GM15510 (cell line): ENCODE measurements at regions not wholly inside any gene's neighbourhood (a gene's known extent, or its start where the extent isn't known, plus 50 kb on each side); places are given as distances from the start of the nearest gene placed in this dataset.

Source experiments
- POLR2A ChIP-seq: IDR thresholded peaks from 3 replicates; pipeline ENCODE4 v1.6.1; 2011; ENCODE audit warnings: borderline replicate concordance; ENCODE audit not compliant: insufficient read length; ENCODE audit errors: extremely low read depth

GRCh38 chr1:244970236-244970743 lies 105.9 kb upstream of the HNRNPU start:
- TF ChIP-seq POLR2A, result peak; percentile 51

DNA sequence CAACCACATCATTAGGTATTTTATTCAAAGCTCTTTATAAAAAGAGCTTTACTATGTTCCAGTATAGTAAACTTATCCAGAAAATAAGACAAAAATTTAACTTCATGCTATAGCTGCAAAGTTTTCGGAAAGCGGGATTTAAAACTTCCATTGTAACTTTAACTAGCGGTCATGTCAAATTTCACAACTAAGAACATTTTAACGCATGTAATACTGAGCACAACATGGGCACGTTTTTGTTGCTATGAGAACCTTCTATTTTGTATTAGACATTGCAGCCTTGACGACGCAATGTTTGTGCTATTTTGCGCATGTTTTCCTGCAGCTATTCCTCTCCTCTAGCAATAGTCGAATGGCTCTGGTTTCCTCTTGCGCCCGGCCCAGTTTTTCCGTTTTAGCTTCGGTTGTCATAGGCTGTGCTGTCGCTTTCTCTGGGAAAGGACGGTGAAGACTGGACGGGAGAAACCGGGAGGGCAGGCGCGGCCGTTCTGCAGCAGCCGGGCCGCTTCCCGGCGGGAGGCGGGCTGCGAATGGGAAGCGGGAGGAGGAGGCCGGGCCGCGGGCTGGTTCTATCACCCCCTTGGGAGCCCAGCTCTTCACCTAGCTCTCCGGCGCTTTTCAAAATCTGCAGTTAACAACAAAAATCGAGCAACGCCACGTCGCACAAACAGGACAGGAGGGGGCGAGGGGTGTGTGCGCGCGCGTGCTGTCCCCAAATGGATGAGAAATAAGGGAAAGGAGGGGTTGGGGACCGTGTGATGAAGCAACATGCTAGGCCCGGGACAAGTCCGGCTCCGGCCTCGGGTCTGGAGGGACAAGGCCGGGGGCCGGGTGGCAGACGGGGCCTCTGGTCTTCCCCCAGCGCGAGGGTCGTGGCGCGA lies 105.3 kb upstream of the HNRNPU start:
- TF ChIP-seq POLR2A, result no peak

GRCh38 chr1:244968881-244969280 lies 104.5 kb upstream of the HNRNPU start:
- TF ChIP-seq POLR2A, result no peak

DNA sequence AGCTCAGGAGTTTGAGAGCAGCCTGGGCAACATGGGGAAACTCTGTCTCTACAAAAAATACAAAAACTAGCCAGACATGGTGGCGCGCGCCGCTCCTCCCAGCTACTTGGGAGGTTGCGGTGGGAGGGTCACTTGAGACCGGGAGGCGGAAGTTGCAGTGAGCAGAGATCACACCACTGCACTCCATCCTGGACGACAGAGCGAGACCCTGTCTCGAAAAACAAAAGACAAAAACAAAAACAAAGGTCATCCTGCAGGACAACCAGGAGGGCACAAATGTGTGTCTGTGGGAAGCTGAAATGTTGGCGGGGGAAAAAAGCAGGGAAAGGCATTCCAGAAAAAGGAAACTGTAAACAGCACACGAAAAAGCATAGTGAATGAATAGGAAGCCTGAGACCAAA lies 104.1 kb upstream of the HNRNPU start:
- TF ChIP-seq POLR2A, result no peak

DNA sequence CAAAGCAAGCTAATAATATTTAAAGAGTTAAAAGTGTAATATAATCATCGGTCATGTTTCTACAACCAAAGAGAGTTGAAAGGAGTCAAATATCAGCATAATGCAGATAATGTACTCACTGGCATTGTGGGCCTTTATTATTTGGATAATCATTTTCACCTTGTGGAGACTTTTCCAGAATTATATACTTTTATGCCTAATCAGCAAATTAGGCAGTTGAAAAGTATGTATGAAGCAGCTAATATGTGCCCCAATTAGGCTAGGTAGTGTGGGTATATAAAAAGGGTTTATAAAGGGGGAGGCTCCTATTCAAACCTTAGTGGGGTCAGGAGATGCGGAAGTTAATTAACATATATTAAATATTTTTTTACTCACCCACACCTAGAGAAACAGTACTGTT lies 102.8 kb upstream of the HNRNPU start:
- no peak for TF ChIP-seq POLR2A

- no peak for TF ChIP-seq POLR2A
These were observed 101.1 kb upstream of the HNRNPU start for GRCh38 chr1:244965185-244966030.

DNA sequence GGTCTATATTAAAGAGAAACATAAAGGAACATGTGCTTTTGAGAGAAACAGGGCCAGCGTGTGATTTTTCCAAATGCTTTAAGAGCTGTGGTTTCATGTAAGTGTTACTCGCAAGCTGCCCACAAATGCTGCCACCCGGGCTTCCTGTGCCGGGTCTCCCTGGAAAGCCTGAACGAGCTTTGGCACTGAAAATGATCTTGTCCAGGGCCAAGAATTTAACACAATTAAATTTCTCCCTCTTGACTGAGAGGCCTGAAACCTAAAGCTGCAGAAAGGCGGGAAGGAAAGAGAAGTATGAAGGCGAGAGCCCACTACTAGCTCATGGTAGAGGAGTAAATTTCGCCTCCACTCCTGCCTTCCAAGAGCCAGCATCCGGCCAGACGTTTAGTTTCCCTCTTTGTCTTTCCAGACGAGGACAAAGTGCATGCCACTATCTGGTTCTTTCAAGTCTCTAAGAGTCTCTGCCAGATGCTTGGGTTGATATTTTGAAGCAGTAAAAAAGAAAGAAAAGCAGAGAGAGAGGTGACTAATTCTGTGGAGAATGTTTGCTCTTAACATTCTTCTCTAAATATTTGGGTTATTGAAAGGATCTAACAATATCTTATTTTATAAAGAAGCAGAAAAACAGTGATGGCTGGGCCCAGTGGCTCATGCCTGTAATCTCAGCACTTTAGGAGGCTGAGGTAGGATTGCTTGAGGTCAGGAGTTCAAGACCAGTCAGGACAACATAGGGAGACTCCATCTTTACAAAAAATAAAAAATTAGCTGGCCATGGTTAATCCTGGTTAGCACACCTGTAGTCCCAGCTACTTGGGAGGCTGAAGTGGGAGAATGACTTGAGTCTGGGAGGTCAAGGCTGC lies 100.0 kb upstream of the HNRNPU start:
- no peak for TF ChIP-seq POLR2A

GRCh38 chr1:244963231-244963826 lies 99.0 kb upstream of the HNRNPU start:
- no peak for TF ChIP-seq POLR2A

GRCh38 chr1:244962130-244962529 lies 97.8 kb upstream of the HNRNPU start:
- TF ChIP-seq POLR2A, result no peak

- TF ChIP-seq POLR2A, result no peak
These were observed 96.6 kb upstream of the HNRNPU start for GRCh38 chr1:244960904-244961303.

DNA sequence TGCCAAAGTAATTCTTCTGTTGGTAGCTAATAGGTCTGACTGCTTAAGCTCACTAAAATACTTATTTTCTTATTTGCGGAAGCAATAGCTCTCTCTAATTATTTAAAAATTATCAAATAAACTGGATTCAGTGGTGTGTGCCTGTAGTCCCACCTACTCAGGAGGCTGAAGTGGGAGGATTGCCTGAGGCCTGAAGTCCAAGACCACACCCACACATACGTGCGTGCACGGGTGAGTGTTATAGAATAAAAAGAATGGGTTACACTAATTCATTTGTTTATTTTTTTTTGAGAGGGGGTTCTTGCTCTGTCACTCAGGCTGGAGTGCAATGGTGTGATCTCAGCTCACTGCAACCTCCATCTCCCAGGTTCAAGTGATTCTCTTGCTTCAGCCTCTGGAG lies 94.2 kb upstream of the HNRNPU start:
- no peak for TF ChIP-seq POLR2A

DNA sequence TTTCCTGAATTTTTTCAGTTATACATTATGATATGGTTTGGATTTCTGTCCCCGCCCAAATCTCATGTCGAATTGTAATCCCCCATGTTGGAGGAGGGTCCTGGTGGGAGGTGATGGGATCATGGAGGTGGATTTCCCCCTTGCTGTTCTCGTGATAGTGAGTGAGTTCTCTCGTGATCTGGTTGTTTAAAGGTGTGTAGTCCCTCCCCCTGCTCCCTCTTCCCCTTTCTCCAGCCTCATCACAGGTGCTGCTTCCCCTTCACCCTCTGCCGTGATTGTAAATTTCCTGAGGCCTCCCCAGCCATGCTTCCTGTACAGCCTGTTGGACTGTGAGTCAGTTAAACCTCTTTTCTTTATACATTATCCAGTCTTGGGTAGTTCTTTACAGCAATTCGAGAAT lies 93.2 kb upstream of the HNRNPU start:
- TF ChIP-seq POLR2A, result no peak

- no peak for TF ChIP-seq POLR2A
These were observed 92.8 kb upstream of the HNRNPU start for GRCh38 chr1:244957122-244957521.

DNA sequence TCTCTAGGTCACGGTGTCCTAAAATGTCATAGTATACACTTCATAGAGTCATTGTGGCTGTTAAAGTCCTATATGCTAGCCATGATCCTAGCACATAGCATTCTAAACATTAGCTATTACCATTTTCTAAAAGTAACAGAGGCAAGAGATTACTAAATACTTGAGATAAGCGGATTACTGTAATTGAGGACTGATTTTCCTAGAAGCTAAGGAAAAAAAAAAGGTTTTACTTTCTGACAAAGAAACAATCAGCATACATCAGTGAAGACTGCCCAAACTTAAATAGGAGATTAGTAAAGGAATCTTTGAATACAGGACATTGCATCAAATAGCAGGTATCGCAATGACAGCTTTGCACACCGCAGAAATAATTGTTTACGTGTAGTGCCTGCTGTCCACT lies 91.3 kb upstream of the HNRNPU start:
- no peak for TF ChIP-seq POLR2A
